ENCODE measurements at regions not wholly inside any gene's neighbourhood (a gene's known extent, or its start where the extent isn't known, plus 50 kb on each side); places are given as distances from the start of the nearest gene placed in this dataset.

- DNase-seq (ENCODE audit: low read depth in 2 of 3, low spot score in 1 of 3) = no peak
These were observed 288.3 kb upstream of the PPFIA2 start for GRCh38 chr12:82047446-82047845.

GRCh38 chr12:82040987-82041743 is 282.0 kb upstream of the PPFIA2 start:
- DNase-seq (ENCODE audit: low read depth in 2 of 3, low spot score in 1 of 3) = no peak

- no peak for DNase-seq (ENCODE audit: low read depth in 2 of 3, low spot score in 1 of 3)
These were observed 275.6 kb upstream of the PPFIA2 start for GRCh38 chr12:82034769-82035168.

- DNase-seq (ENCODE audit: low read depth in 2 of 3, low spot score in 1 of 3) = no peak
These were observed 270.8 kb upstream of the PPFIA2 start for GRCh38 chr12:82029936-82030335.

DNA sequence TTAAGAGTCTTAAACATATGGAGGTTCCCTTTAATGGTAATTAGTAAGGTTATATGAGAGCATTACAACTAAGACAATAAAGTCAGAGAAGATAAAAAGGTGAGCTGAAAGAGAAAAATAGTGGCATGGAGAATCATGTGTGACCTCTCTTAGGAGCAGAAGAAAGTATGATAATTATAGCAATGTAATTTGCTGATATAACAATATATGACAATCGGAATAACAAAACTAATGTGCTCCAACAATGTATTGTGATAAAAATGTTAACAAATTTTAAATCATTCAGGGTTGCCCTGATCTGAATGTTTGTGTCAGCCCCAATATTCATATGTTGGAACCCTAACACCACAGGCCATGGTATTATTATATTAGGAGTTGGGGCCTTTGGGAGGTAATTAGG is 269.6 kb upstream of the PPFIA2 start:
- no peak for DNase-seq (ENCODE audit: low read depth in 2 of 3, low spot score in 1 of 3)

- DNase-seq (ENCODE audit: low read depth in 2 of 3, low spot score in 1 of 3) = no peak
These were observed 268.5 kb upstream of the PPFIA2 start for GRCh38 chr12:82027612-82028011.

DNA sequence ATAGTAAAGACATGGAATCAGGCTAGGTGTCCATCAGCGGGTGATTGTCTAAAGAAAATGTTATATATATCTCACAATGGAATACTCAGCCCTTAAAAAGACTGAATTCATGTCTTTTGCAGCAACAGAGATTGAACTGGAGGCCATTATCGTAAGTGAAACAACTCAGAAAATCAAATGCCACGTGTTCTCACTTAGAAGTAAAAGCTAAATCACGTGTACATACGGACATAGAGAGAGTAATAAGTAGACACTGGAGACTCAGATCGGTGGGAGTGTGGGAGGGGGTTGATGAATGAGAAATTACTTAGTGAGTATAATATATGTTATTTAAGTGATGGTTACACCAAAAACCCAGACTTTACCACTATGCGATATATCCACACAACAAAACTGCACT is 266.3 kb upstream of the PPFIA2 start:
- no peak for DNase-seq (ENCODE audit: low read depth in 2 of 3, low spot score in 1 of 3)

DNA sequence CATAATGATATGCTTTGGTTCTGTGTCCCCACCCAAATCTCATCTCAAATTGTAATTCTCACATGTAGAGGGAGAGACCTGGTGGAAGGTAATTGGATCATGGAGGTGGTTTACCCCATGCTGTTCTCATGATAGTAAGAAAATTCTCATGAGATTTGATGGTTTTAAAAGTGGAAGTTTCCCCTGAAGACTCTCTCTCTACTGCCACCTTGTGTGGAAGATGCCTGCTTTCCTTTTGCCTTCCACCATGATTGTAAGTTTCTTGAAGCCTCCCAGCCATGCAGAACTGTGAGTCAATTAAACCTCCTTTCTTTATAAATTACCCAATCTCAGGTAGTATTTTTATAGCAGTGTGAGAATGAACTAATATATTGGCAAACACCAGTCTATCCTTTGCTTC is 260.4 kb upstream of the PPFIA2 start:
- DNase-seq (ENCODE audit: low read depth in 2 of 3, low spot score in 1 of 3) = no peak

- DNase-seq (ENCODE audit: low read depth in 2 of 3, low spot score in 1 of 3) = no peak
These were observed 256.6 kb upstream of the PPFIA2 start for GRCh38 chr12:82015623-82016347.

DNA sequence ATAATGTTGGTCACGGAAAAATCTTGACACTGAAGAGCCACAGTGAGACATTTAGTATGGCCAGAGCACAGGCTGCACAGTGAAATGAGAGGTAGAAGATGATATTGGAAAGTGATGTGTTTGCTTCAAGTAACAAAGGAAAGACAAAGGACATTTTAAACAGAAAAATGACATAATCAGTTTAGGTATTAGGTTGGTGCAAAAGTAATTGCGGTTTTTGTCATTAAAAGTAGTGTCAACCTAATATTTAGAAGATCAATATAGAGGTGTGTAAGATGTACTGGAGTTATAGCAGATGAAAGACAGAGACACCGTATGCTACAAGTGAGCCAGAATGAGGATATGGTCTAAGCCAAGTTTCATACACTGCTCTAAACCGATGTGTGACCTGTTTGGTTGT is 253.0 kb upstream of the PPFIA2 start:
- DNase-seq (ENCODE audit: low read depth in 2 of 3, low spot score in 1 of 3) = no peak

- DNase-seq (ENCODE audit: low read depth in 2 of 3, low spot score in 1 of 3) = no peak
These were observed 250.4 kb upstream of the PPFIA2 start for GRCh38 chr12:82009524-82009923.

DNA sequence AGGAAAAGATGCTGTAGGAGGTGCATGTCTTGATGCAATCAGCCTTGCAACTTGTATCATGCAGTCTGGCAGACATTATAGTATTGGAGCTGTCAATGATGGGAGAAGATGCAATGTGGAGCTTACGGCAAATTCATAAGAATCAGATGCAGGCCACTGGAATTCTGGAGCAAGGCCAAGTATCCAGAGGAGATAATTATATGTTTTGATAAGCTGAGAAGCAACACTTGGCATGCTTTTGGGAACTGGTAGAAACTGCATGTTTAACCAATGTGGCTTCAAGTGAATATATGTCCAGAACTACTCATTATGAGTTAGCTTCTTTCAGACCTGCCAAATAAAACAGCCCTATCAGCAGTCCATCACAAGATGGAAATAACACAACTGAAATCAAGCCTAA is 249.1 kb upstream of the PPFIA2 start:
- no peak for DNase-seq (ENCODE audit: low read depth in 2 of 3, low spot score in 1 of 3)

DNA sequence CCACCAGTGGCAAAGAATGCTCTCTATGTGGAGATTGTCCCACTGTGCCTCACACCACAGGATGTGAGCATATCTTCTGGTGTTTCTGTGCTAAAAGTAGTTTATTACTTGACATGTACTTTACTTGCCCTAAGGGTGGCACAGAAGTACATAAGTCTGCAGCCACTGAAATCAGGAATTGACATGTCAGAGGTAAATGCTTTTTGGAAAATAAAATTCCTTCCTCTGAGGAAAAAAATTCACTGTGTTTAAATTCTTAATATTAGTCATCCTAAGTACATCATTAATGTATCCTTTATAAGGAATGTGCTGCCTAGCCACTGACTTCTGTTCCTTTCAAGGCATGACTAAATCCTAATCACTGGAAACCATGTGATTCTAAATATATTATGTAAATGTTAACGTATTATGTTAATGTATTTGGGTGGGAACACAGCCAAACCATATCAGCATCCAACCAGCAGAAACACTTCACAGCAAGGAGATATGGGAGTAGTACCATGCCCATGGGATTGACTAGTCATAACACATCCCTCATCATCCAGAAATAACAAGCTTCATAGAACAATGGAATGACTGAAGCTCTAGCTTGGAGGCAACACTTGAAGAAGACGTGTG is 239.7 kb upstream of the PPFIA2 start:
- DNase-seq (ENCODE audit: low read depth in 2 of 3, low spot score in 1 of 3) = no peak

- peak in 2 of 3 donors; percentile 1 to 7 for DNase-seq (ENCODE audit: low read depth in 2 of 3, low spot score in 1 of 3)
These were observed 233.3 kb upstream of the PPFIA2 start for GRCh38 chr12:81992461-81992860.

DNA sequence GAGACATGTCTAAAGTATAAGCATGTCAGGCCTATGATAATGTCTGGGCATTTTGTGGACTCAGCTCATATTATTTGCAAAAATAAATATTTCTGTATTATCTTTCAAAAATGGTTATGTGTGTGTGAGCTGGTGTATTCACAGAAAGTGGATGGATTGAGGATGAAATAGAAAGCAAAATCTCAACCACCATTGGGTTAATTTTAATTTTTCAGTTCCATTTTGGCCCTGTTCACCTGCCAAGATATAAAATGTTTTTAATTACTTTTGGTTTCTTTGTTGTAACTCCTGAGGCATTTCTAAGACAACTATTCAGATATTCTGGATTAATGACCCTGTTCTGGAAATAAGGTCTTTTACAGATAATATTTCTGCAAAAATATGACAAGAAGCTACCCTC is 232.7 kb upstream of the PPFIA2 start:
- no peak for DNase-seq (ENCODE audit: low read depth in 2 of 3, low spot score in 1 of 3)

DNA sequence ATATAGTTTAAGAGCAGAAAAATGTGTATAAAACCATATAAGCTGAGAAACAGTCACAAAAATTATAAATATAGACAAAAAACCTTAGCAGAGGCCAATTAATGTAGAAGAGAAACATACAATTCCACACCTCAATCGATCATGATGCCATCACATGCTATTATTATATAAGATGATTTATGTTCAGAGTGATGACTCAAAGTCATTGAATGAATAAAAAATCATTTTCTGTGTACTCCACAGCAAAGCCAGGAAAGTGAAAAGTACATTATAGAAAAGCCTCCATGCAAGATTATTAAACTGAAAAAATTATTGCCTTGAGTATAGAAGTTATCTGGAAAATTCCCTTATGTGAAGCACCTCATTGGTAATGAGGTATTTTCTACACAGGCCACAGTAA is 229.2 kb upstream of the PPFIA2 start:
- DNase-seq (ENCODE audit: low read depth in 2 of 3, low spot score in 1 of 3) = no peak

GRCh38 chr12:81987371-81987770 is 228.2 kb upstream of the PPFIA2 start:
- DNase-seq (ENCODE audit: low read depth in 2 of 3, low spot score in 1 of 3) = no peak

DNA sequence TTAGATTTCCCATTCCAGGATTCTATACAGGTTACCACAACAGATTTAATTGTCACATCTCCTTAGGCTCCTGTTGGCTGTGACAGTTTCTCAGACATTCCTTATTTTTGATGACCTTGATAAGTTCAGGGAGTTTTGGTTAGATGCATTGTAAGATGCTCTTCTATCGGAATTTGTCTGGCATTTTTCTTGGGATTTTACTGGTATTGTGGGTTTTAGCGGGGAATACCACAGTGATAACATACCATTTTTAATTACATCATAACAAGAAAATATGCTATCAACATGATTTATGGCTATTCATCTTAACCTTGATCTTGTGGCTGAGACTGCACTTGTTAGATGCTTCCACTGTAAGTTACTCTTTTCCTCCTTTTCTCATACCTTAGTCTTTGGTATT is 217.5 kb upstream of the PPFIA2 start:
- no peak for DNase-seq (ENCODE audit: low read depth in 2 of 3, low spot score in 1 of 3)

GRCh38 chr12:81974762-81975161 is 215.6 kb upstream of the PPFIA2 start:
- DNase-seq (ENCODE audit: low read depth in 2 of 3, low spot score in 1 of 3) = no peak

DNA sequence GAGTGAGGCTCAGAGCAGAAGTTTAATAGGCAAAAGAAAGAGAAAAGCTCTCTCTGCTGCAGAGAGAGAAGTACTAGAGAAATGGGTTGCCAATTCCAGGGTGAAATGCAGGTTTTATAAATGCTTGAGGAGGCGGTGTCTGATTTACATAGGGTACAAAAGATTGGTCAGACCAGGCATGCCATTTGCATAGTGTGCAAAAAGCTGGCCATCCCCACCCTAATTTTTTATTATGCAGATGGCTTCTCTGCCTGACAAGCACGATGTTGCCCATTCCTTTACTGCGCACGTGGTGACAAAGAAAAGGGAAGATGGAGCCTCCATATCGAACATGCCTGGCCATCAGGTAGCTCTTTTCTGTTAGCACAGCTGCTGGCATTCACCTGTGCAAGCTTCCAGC is 209.3 kb upstream of the PPFIA2 start:
- DNase-seq (ENCODE audit: low read depth in 2 of 3, low spot score in 1 of 3) = no peak

GRCh38 chr12:81963636-81964035 is 204.5 kb upstream of the PPFIA2 start:
- no peak for DNase-seq (ENCODE audit: low read depth in 2 of 3, low spot score in 1 of 3)

GRCh38 chr12:81963026-81963425 is 203.9 kb upstream of the PPFIA2 start:
- DNase-seq (ENCODE audit: low read depth in 2 of 3, low spot score in 1 of 3) = no peak
